ENCODE measurements at regions not wholly inside any gene's neighbourhood (a gene's known extent, or its start where the extent isn't known, plus 50 kb on each side); places are given as distances from the start of the nearest gene placed in this dataset.

- TF ChIP-seq NFKB2 (CRISPR knock-in tag; IDR thresholded peaks at IDR 0.05; ENCODE audit: borderline replicate concordance) = no peak
- TF ChIP-seq ZNF34 (CRISPR knock-in tag; IDR thresholded peaks at IDR 0.05; ENCODE audit: borderline replicate concordance) = no peak
- TF ChIP-seq HMGXB3 (CRISPR knock-in tag; IDR thresholded peaks at IDR 0.05; ENCODE audit: borderline replicate concordance) = no peak
- TF ChIP-seq ZSCAN25 (CRISPR knock-in tag; IDR thresholded peaks at IDR 0.05) = no peak
- TF ChIP-seq SOX5 (CRISPR knock-in tag; IDR thresholded peaks at IDR 0.05; ENCODE audit: borderline replicate concordance) = peak; percentile 45; the same call in 1 of the 2 replicates
- no peak for TF ChIP-seq ZNF639 (CRISPR knock-in tag; conservative IDR thresholded peaks at IDR 0.05)
- TF ChIP-seq SP1 (IDR thresholded peaks at IDR 0.05) = no peak
- TF ChIP-seq SP1 (CRISPR knock-in tag; IDR thresholded peaks at IDR 0.05) = 0 out of 2 replicates have a peak, but pooled peaks have one; percentile 1
- no peak for TF ChIP-seq ZNF235 (CRISPR knock-in tag; IDR thresholded peaks at IDR 0.05; ENCODE audit: borderline replicate concordance)
- TF ChIP-seq FOSL1 (CRISPR knock-in tag; IDR thresholded peaks at IDR 0.05; ENCODE audit: borderline replicate concordance) = peak; percentile 80; the same call in 1 of the 2 replicates
- no peak for TF ChIP-seq LRRFIP1 (CRISPR knock-in tag; conservative IDR thresholded peaks at IDR 0.05)
- TF ChIP-seq AKNA (CRISPR knock-in tag; IDR thresholded peaks at IDR 0.05; ENCODE audit: borderline replicate concordance) = no peak
- no peak for TF ChIP-seq PITX1 (CRISPR knock-in tag; IDR thresholded peaks at IDR 0.05)
- TF ChIP-seq ZMYM3 (CRISPR knock-in tag; IDR thresholded peaks at IDR 0.05) = no peak
Measured at GRCh38 chr17:77322514-77323412, 182.0 kb downstream of the SEC14L1 start (continued).

Measured in HepG2 (cell line).